GM19324 (cell line): ENCODE measurements at regions not wholly inside any gene's neighbourhood (a gene's known extent, or its start where the extent isn't known, plus 50 kb on each side); places are given as distances from the start of the nearest gene placed in this dataset.

ENCODE experiments used
- ATAC-seq: cut with Tn5 transposase; IDR thresholded peaks from one replicate; pipeline ENCODE4 v1.9.1; 2021; ENCODE audit warnings: mild to moderate bottlenecking, moderate library complexity; ENCODE audit not compliant: unreplicated experiment, low FRiP score

GRCh38 chr5:124480022-124480421, 266.4 kb downstream of the ZNF608 start:
- no peak for ATAC-seq

DNA sequence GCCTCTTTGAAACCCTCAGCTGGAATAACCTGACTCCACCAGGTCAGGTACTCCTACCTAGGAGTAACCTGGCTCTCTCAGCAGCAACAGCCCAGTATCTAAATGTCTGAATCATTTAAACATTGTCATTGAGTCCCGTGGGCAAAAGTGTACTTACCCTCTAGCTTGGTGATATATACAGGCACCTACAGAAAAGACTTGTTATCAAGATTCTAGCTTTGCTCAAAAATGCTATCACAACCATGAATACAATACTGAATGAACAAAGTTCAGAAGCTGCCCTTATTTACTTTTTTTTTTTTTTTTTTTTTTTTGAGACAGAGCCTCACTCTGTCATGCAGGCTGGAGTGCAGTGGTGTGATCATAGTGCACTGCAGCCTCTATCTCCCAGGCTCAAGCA, 268.2 kb downstream of the ZNF608 start:
- no peak for ATAC-seq

GRCh38 chr5:124477577-124477976, 268.9 kb downstream of the ZNF608 start:
- no peak for ATAC-seq

GRCh38 chr5:124477062-124477461, 269.4 kb downstream of the ZNF608 start:
- no peak for ATAC-seq

DNA sequence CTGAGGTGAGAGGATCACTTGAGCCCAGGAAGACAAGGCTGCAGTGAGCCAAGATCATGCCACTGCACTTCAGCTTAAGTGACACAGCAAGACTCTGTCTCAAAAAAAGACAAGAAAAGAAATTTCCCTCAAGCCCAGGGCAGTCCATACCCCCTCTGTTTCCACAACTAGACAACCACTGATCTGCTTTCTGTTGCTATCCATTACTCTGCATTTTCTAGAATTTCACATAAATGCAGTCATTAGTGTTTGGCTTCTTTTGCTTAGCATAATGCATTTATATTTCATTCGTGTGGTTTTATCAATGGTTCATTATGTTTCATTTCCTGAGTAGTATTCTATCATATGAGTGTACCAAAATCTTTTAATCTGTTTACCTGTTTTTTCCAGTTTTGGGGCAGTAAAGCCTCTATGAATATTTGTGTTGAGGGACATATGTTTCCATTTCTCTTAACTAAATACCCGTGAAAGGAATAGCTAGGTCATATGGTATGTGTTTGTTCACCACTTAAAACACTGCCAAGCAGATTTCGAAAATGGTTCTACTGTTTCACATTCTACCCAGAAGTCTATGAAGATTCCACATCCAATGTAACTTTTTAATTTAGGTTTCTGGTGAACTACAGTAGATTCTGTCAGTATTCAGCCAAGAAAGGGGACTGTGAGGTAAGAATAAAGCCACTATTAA, 271.8 kb downstream of the ZNF608 start:
- no peak for ATAC-seq

DNA sequence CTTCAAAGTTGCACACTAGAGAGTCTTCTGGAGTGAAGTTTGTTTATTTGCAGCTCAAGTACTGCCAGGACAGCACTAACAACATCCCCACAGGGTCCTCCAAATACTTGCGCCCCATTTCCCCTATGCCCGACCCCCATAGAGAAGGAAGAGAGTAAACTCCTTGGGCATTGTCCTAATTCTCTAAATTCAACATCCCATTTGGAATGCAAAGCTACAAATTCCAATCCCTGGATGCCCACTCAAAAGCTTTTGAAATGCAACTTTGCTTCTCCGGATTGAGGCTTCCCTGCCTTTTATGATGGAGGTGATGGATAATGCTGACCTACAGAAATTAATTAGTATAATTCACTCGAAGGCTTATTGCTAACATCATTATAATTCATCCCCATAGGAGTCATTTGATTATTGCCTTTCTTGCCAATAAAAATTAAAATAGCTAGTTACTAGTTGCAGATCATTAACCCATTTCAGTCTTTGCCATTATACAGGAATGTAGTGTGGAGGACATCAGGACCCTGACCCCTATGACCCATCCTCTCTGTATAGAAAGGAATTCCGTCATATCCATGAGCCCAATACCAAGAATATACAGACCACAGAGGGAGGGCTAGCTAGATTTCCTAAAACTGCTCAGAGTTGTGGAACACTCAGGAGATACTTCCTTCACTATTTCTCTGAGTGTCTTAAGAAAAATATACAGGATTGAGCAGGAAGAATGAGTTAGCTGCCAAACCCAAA, 277.6 kb downstream of the ZNF608 start:
- no peak for ATAC-seq

DNA sequence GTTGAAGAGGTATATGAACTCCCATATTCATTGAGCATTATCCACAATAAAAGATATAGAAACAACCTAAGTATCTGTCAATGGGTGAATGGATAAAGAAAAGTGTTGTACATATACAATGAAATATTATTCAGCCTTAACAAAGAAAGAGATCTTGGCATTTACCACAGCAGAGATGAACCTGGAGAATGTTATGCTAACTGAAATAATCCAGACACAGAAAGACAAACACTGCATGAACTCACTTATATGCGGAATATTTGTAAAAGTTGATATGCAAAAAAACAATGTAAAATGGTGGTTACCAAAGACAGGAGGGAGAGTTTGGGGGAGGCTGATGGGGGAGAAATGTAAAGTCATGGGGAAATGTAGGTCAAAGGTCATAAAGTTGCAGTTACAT, 278.7 kb downstream of the ZNF608 start:
- ATAC-seq, result no peak

DNA sequence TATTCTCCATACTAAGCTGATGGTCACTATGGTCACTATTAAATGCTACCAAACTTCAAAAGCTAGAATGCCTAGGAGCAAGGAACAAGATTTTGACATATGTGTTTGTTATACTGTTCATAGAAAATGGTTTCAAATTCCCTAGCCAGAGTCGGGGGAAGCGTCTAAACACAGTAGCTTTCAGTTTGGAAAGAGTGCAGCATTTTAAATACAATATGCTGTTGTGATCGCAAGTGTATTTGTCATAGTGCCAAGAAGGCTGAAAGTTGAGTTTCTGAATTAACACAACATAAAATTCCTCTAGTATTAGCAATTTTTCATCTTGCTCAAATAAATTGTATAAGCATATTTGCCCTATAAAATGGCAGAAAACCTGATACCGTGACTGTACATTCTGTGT, 280.4 kb downstream of the ZNF608 start:
- ATAC-seq, result no peak

DNA sequence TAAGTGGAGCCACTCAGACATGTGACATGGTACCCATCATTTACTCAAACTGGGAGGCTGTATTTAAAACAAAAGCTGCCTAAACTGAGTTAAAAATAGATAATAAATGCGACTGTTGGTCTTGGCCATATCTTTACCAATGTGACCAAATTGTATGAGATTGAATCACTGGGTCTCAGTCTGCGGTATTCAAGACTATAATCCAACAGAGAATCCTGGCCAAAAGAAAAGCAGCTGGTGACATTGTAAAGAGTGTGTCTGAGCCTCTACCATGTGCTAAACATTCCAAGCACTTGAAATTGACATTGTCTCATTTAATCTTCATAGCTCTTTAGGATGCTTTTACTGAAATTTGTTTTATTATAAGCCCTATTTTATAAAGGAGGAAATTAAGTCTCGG, 282.6 kb downstream of the ZNF608 start:
- no peak for ATAC-seq

GRCh38 chr5:124462751-124463150, 283.7 kb downstream of the ZNF608 start:
- ATAC-seq, result no peak

GRCh38 chr5:124461941-124462340, 284.5 kb downstream of the ZNF608 start:
- no peak for ATAC-seq

GRCh38 chr5:124461157-124461556, 285.3 kb downstream of the ZNF608 start:
- no peak for ATAC-seq

DNA sequence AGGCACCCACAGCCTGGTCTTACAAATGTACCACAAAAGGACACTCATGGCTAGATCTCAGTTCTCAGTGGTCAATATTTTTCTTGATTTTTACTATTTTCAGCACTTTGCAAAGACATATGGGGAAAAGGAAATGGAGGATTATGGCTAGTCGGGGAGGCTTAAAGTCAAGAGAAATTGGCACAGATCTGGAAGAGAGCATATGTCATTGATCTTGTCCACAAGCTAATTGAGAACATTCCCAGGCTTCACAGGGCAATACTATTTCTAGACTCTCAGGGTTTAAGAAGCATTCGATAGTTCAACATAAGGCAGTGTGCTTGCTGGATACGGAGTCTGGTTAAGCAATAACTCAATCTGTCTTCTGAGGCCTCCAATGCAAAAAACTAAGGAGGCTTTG, 285.8 kb downstream of the ZNF608 start:
- no peak for ATAC-seq

- ATAC-seq, result no peak
Observed at GRCh38 chr5:124459984-124460383, 286.5 kb downstream of the ZNF608 start.

GRCh38 chr5:124457901-124458300, 288.5 kb downstream of the ZNF608 start:
- ATAC-seq, result no peak

GRCh38 chr5:124457101-124457500, 289.3 kb downstream of the ZNF608 start:
- no peak for ATAC-seq

GRCh38 chr5:124456249-124456648, 290.2 kb downstream of the ZNF608 start:
- no peak for ATAC-seq

GRCh38 chr5:124454081-124454480, 292.4 kb downstream of the ZNF608 start:
- ATAC-seq, result no peak

DNA sequence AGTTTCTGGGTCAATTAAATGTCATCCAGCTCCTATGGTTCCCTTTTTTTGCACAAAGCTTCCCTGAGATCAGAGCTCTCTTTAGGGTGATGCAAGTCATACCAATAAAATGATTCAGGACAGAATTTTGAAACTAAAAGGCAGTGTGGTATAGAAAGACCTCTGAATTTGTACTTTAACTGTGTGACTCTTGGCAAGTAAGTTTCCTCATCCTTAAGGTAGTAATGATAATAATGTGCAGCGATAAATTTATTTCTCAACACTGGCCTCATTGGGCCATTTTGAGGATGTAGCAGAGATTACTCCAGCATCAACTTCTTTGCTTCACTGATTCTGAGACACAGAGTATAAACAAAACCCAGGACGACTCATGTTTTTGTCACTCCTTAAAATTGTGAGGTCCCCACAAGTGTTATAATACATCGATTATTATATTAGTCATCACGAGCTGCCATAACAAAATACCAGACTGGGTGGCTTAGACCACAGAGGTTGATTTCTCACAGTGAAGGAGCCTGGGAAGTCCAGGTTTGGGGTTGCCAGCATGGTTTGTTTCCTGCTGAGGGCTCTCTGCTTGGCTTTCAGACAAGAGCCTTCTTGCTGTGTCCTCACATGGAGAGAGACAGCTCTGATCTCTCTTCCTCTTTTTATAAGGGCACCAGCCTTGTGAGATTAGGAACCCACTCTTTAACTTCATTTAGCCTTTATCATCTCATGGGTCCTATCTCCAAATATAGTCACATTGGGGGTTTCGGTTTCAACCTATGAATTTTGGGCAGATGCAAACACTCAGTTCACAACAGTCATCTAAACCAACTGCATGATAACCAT, 293.0 kb downstream of the ZNF608 start:
- peak; percentile 97 for ATAC-seq

DNA sequence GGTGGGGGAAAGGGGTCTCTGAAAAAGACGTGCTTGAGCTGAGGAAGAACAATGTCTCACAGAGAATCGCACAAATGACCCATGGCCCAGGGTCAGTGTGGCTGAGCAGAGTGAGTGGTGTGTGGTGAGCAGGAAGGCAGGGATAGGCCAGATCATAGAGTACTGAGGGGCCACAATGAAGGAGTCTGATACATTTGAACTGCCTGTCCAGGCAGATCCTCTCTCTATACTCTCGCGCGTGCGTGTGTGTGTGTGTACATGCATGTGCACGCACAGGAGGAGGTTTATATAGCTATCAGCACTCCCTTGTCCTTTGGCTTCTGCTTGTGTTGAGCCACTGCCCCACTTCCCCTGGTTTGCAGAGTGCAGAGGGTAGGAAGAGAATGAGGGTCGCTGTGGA, 294.0 kb downstream of the ZNF608 start:
- no peak for ATAC-seq

GRCh38 chr5:124451721-124452383, 294.6 kb downstream of the ZNF608 start:
- ATAC-seq, result no peak
